Stimulated activated CD8-positive, alpha-beta memory T cell treated with anti-CD3 and anti-CD28 coated beads, Interleukin-4, amount 100 ng/mL, for 48 hours (primary cell): ENCODE measurements at regions not wholly inside any gene's neighbourhood (a gene's known extent, or its start where the extent isn't known, plus 50 kb on each side); places are given as distances from the start of the nearest gene placed in this dataset.

Experiments
- DNase-seq: peaks from one replicate; pipeline ENCODE4 v3.0.0-alpha.2; 2020

DNA sequence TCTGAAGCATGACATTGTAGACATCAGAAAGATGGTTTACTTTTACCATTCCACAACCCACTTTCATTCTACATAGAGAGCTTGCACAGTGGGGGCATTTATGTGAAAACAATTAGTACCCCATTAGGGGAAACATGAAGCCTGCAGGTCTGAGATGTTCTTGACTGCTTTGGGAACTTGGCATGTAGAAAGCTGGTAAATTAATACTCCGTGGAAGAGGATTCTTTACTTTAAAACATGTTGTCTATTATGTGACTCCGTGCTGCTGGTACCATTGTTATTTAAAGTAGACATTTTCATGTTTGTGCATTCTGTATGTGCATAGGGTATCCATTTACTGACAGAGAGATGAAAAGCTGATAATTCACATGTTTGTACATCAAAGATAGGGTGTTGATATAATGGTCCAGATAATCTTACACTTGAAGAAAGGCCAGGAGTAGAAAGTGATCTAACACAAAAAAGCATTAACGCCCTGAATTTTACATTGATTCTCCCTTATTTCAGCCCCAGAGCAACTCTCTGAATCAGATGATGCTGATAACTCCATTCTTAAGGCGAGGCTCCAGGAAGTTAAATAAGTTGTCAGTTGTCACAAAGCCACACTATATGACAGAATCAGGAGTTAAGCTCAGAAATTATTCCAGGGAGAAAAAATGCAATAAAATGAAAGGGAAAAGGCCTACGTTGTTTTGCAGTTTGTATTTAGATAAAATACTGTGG lies 50.1 kb upstream of the CD180 start:
- DNase-seq: no peak
